HG03095 (cell line): ENCODE measurements at regions not wholly inside any gene's neighbourhood (a gene's known extent, or its start where the extent isn't known, plus 50 kb on each side); places are given as distances from the start of the nearest gene placed in this dataset.

ENCODE experiments used
- ATAC-seq: cut with Tn5 transposase; IDR thresholded peaks from one replicate; pipeline ENCODE4 v1.9.1; 2021; ENCODE audit warnings: moderate library complexity; ENCODE audit not compliant: unreplicated experiment

DNA sequence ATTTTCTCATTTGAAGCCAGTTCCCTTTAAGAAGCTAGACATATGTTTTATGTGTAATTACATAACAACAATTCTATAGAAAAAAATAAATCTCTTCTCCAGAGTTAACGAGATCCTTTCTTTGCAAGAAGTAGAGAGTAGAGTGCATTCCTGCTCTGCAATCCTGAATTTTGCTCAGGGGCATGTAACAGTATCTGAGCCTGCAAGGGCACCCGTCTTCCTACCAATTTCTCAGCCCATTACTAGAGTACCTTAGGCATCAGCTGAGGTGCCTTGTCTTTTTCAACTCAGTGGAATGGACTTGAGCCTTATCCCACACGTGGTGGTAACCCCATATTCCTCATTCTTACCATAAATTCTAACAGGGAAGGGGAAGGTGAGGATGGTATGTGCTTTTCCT lies 205.9 kb downstream of the IKZF2 start:
- ATAC-seq, result no peak

DNA sequence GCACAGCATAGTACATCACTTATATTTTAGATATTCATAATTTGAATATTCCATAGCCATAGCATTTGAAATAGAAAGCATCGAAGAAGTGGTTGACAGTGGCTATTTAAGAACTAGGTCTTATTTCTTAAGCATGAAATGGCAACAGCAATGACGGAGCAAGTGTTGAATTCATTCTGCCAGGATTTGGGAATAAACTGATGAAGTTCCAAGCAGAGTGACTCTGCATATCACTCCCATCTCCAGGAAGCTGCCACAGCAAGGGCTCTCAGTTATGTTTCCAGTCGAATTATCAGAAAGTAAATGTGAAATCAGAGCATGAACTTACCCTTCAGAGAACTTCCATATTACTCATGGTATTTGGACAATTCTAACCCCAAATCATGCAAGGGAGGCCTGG lies 208.1 kb downstream of the IKZF2 start:
- no peak for ATAC-seq

DNA sequence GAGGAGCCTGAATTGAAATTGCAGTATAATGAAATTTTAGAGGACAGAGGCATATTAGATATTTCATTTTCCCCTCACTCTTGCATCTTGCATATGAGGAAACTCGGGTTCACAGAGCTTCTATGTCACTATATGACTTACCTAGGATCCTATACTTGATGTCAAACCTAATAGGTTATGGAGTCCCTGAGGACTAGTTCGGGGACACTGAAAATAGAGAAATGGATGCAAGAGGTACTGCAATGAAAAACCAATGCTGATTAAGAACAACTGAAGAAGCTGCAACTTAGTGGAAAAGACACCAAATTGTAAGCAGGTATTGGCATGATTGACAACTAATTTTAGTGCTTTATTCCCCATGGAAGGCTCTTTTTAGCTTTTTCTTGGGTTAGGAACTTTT lies 210.1 kb downstream of the IKZF2 start:
- no peak for ATAC-seq

DNA sequence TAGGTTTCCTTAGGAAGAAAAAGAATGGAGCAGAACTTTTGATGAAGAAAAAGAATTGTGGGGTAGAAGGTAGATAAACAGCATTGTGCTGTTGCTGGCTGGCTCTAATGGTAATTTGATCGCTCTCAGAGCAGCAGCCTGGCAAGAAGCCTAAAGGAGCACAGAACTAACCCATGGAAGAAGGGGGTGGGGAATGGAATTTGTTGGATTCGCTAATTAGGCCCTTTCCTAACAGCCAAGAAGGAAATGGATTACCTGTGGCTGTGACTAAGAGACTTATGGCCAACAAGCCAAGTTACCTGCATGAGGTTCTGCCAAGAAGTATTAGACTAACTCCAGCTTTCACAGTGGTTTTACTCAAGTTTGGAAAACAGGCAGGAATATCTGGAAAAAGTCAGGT lies 210.6 kb downstream of the IKZF2 start:
- ATAC-seq, result no peak

DNA sequence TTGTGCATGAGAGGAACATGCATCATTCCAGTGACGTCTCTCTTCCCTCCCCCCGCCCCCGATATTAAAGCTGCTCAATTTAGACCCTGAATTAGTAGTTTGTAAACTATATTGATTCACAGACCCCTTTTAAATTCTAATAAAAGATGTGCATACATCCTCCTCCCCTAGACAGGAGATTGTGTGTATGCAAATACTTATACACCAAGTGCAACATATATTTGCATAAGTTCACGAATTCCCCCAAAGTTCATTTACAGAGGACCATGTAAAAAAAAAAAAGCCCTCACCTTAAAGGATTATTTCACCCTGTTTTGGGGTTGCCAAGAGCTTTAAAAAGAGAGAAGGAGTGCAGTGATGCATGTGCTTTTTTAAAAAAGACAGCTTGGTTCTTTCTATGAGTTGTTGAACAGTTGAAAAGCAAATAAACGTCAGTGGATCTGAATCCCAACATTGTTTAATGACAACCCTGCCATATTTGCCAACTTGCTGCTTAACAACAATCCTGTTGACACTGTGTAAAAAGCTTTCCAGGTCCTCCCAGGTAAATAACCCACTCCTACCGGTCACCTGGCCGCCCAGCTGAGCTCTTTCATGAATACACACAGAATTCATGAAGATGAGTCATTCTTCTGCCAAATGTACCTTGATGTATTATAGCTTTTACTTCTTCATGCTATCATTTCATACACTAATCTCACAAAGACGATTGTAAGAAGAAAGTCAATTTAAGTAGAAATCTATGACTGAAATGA lies 211.5 kb downstream of the IKZF2 start:
- ATAC-seq, result no peak

DNA sequence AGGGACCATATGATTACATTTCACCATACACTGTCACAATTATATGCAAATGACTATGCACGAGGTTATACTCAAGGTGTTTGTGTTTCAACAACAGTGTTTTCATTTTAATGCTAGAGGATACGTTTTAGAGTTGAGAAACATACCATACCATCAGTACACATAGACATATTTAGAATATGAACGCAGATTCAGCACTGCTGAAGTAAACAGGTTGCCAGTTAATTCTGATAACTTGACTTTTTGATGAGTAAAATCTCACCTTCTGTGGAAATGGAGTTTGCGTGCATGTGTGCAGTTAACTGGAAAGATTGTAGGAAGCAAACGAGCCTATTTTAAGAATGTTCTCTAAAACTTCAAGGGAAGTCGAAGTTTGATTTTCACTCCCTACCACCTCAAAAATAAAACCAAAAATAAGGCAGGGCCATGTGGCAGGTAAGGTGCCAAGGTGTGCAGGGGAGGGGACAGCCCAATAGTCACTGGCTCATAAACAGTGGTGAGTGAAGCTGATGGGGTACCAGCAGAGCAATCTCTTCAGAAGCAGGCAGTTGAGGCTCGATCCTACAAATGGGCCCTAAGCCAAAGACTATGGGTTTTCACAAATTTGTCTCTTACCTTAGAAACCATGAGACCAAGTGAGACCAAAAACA lies 213.1 kb downstream of the IKZF2 start:
- no peak for ATAC-seq

DNA sequence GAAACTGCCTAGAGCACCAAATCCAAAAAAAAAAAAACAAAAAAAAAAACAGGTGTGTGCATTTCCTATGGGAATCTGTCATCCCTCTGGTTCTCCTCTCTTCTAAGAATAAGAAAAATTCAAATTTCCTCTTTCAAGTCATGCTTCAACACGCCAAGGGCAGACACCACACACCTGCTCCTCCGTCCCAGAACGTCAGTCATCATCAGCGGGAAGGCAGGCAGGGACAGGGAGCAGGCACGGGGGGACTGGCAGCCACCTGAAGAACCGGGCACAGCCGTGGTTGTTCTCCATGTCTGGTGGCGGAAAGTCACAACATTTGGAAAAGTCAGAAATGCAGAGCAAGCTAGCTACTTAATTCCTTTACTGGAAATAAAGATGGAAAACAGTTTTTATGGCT lies 214.8 kb downstream of the IKZF2 start:
- no peak for ATAC-seq

DNA sequence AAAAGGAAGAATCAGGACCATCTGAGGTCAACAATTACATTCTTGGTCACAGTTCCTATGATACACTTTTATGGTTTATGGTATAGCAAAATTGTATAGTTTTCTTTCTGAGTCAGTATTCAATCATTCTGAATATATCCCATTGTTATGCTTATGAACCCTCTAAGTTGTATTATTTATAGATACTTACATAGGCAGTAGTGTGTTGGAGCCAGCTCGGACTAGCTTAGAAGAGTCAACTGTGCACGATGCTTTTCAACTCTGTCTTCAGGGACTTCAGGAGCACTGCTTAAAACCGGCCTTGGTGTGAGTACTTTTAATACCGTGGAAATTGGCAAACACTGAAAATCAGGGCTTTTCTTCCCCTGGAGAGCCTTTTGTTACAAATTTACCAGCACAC lies 215.7 kb downstream of the IKZF2 start:
- ATAC-seq, result no peak

DNA sequence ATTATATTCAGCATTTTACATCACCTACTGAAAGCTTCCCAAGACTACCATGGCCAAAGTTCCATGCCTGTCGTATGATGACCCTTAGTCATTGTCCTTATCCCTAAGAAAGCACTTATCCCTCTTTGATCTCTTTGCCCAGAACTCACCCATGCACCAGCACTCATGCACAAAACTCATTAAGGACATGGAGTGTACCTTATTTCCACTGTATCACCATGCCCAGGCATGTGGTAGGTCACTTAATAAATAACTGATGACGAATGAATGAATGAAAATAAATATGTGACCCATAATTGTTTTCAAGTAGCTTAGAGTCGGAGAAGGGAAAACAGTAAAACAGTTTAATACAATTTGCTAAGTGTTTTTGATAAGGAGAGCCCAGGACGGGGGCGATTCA lies 220.1 kb downstream of the IKZF2 start:
- ATAC-seq, result no peak

DNA sequence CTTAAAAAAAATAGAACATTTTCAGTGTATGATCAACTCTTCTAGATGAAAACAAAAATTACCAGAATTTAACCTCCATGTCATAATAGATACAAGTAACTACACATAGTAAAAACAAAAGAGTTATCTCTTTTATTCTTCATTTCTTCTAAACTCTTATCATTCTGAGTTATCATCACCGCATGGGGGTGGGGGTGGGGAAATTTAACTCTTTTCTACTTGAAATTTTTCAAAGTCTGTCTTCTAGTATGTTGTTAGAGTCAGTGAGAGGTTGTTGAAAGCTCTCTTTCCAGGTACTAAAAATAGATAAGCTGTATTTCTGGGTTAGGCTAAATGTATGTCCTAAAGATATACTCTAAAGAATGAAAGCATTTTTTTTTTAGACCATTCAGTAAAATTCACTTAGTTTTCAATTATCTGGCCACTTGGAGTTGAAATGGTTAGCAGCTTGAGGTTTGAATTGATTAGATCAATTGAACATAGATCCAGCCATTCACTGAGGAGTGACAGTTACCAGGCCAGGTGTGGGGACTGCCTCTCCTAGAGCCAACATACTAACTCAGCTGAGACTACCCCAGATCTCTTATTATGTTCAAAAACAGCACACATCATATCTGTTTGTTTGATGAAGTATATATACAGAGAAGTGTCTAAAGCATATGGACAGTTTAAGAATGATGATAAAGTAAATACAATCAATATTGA lies 220.7 kb downstream of the IKZF2 start:
- ATAC-seq, result no peak

DNA sequence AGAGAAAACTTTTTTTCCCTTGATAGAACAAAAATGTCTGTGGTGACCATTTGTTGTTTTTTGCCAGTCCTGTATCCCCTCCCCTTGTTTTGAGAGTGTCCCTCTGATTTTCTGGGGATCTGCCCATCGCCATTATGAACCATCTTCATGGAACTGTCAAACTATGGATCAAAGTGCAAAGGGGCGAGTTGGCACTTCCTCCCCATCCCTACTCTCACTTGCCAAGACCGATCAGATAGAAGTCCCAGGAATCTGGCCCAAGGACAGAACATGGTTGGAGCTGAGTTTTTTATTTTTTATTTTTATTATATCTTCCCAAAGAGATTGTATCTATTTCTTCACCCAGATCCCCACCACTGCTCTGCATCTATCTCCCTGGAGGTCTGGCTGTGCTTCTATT lies 221.4 kb downstream of the IKZF2 start:
- ATAC-seq, result no peak

DNA sequence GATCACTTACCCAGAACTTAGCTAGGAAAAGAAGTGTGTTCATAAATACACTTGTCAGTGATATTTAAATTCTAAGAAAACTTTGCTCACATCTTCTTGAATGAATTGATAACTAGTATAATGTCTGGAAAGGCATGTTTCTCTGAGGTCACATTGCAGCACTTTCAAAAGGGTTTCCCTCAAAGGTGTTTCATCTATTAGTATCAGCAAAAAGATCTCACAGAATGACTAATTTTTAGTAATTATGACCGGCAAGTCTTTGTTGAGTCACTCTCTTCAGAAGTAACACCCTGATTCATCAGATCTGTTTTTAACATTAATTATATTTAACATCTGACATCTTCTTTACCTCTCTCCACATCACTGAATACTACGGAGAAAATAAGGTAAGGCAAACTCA lies 222.3 kb downstream of the IKZF2 start:
- no peak for ATAC-seq

DNA sequence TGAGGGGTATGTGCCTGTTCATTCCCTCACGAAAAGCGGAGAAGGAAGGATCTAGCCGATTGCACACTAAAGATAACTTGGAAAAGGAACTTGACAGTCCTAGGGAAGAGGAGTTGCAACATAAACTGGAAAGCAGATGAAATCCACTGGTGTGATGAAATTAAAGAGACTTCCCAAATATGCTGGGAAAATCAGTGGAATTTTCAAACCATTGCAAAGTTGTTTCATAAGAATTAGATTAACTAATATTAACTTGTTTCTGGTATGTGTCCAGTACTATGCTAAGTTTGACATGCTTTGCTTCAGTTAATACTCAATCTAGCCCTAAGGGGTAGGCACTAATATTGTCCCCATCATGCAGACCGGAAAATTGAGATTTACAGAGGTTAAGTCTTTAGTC lies 222.7 kb downstream of the IKZF2 start:
- no peak for ATAC-seq

DNA sequence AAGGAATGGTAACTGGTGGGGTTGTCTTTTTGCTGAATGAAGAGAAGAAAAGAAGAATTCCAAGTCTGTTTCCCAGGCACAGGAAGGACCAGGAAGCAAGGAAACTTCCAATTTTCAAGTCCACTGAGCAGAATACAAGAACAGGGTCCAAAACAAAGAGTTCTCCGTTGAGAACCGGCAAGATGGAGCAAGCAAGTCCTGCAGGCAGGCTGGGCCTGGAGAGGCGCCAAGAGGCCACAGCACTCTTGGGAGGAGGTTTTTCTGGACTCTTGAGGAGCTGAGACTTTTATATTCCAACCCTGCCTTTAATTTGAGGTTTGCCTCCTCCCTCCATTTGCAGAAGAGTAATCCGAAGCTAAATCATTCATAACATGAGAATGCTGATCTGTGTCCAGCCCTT lies 224.5 kb downstream of the IKZF2 start:
- ATAC-seq, result no peak

DNA sequence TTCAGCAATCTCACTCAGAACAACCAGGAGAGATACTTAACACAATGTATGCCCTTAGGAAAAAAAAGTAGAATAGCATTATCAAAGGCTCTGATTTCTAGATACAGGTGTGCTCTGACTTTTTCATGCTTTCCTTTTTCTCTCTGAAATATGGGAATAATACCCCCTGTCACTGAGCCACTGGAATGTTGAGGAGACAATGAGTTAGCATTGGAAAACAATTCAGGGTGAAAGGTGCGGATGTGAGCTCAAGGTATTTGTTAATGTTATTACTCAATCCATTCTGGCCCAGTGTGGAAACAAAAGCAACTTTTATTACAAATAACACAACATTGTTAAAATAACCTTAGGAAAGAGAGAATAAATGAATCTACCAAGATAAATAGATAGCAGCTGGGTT lies 228.0 kb downstream of the IKZF2 start:
- ATAC-seq, result no peak

DNA sequence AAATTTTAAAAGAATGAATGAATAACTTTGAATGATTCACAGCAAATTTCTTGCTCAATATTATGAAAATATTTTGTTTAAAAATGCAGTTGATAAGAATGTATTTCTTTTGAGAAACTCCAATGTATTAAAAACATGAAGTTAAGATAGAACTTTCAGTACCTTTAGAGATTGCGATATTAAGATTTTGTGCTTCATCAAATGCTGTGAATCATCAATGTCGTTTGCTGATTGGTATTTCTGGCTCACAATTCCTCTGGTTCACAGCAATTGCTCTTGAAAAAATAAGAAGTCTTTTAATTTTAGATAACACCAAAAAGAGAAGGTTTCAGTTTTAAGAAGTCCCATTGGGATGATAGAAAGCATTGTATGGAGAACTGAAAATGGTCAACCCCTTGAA lies 228.7 kb downstream of the IKZF2 start:
- ATAC-seq, result no peak

DNA sequence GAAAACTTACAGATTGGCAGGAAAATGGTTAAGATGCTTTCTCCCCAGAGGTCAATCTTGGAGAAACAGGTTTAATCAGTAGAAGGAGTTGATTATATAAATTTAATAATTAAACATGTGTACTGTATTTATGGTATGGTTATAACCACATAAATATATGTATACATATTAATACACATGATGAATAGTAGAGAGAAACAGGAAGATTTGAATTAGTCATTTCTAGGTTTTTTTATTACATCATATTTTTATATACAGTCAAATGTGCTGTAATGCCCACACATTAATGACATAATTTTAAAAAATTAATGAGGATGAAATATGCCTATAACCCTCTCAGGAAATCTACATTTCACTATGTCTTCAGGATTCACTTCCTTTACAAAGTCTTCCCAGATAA lies 229.7 kb downstream of the IKZF2 start:
- ATAC-seq, result no peak

DNA sequence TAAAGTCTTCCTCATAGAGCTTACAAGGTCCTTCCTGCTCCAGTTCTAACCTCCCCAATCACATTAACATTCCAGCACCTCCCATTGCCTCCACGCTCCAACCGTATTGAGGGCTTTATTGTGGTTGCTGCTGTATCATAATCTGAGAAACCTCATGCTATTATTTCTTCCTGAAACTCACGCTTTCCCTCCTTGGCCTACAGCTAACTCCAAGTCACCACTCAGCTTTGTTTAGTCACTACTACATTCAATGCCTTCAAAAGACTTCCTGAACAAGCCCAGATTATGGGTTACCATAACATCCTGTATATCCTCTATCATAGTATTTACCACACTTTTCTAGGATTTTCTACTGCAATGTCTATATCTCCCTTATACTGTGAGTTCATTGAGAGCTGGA lies 230.4 kb downstream of the IKZF2 start:
- ATAC-seq, result no peak

DNA sequence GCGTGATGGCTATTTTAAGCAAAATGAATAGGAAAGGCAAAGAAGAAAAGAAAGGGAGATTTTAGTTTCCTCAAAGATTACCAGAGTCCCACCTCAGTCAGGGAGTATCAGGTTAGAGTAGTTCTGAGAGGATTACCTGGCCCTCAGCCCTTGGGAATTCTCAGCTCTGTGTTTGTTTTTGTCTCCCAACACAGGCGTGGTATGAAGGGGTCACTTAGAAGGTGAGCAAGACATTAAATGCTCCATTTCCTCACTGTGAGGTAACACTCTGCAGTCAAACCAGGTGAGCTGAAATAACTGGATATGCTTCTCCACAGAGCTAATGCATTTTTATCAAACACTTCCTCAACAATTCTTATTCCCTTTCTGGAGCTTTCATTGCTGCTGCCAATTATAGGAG lies 232.2 kb downstream of the IKZF2 start:
- ATAC-seq, result no peak

DNA sequence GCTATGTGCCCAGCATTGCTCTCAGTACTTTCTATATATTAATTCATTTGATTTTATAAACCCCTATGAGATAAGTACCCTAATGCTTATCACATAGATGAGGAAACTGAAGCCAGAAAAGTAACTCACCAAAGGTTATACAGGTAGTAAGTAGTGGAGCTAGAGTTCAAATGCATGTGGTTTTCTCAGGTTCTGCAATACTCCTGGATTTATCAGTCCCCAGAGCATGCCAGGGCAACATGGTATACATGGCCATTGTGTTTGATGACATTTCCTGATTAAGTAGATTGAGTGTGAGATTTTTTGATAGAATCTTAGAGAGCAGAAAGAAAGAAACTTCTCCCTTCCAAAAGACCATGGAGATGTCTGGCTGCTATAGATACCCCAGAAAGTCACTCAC lies 233.1 kb downstream of the IKZF2 start:
- no peak for ATAC-seq

DNA sequence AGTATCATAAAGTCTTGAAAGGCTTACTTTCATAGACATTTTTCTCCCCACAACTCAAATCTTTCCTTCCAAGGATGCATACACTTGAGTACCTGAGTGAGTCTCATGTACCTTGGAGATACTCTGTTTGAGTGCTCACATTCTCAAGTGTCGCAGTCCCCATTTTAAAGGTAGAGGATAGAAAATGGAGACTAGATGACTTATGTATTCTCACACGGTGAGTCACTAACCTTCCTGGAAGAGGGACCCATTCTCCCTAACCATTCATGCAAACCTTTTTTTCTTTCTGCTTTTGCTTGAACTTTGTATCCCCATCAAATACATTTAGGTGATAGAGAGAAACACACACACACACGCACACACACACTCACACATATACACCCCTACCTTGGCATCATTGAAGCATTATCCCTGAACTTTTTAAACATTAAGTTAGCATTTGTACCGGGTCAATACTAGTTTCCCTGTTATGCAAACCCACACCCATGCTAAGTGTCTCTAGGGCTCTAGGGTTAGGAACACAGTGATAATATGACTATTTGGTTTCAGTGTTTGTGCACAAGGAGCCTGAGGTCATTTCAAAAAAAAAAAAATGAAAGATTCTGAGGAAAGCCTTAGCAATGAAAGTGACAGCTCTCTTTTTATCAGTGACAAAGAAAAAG lies 236.2 kb downstream of the IKZF2 start:
- ATAC-seq, result peak; percentile 56

DNA sequence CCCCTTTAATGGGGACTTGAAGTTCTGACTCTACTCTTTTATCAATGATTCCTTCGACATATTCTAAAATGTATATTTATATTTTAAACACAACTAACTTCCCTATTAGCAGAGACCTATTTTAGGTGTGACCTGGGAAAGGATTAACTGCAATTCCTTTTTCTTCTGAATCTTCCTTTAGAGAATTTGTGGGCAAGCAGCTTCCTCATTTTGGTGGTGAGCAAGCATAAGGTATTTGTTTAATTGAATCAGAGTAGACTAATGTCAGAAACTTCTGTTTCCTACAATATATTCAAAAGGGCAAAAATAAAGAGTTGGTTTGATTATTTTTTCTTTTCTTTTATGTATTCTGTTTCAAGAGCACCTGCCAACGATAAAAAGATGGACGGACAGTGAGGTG lies 237.0 kb downstream of the IKZF2 start:
- no peak for ATAC-seq
